ENCODE measurements at regions not wholly inside any gene's neighbourhood (a gene's known extent, or its start where the extent isn't known, plus 50 kb on each side); places are given as distances from the start of the nearest gene placed in this dataset.
"Not testable (repeated sequence)": the region's sequence is repeated elsewhere in the genome, so short reads cannot be mapped to it uniquely, and the experiment has no call there.

- Mint-ChIP-seq H3K9me3 (peaks cover 4% of the 10 kb centered on the region), H3K27me3 (peaks cover 15 to 30% of the 10 kb centered on the region in 2 donors), H3K27ac (no peak overlapping the region), H3K4me3 (no peak overlapping the region), H3K4me1 (ENCODE audit: low read depth in 2 of 2) (peaks cover 33 to 34% of the 10 kb centered on the region in 2 donors), H3K36me3 (peaks cover 14% of the 10 kb centered on the region)
- ATAC-seq (no peak), DNase-seq (ENCODE audit: low spot score) (no peak)
These were observed 135.0 kb downstream of the CEBPB start for GRCh38 chr20:50325651-50326050.

GRCh38 chr20:50327666-50328065 is 137.0 kb downstream of the CEBPB start:
- DNase-seq (ENCODE audit: low spot score): no peak
- no peak for ATAC-seq
- Mint-ChIP-seq H3K4me1 (ENCODE audit: low read depth in 2 of 2) (peaks cover 31 to 32% of the 10 kb centered on the region in 2 donors), H3K4me3 (no peak overlapping the region), H3K27me3 (peaks cover 12 to 22% of the 10 kb centered on the region in 2 donors), H3K36me3 (peaks cover 14% of the 10 kb centered on the region), H3K9me3 (peaks cover 4% of the 10 kb centered on the region), H3K27ac (peak overlapping the region; percentile 14 to 42)

- peak overlapping the region; percentile 14 to 42 for H3K27ac Mint-ChIP-seq
- H3K9me3 Mint-ChIP-seq: peaks cover 4% of the 10 kb centered on the region
- H3K27me3 Mint-ChIP-seq: peaks cover 17 to 19% of the 10 kb centered on the region in 2 donors
- peak; percentile 41 for DNase-seq (ENCODE audit: low spot score)
- no peak overlapping the region for H3K4me3 Mint-ChIP-seq
- ATAC-seq: no peak
- H3K36me3 Mint-ChIP-seq: peaks cover 14% of the 10 kb centered on the region
- H3K4me1 Mint-ChIP-seq (ENCODE audit: low read depth in 2 of 2): peaks cover 28 to 30% of the 10 kb centered on the region in 2 donors
These were observed 137.8 kb downstream of the CEBPB start for GRCh38 chr20:50328222-50328979.

GRCh38 chr20:50328996-50329898 is 138.6 kb downstream of the CEBPB start:
- Mint-ChIP-seq H3K4me3 (no peak overlapping the region), H3K4me1 (ENCODE audit: low read depth in 2 of 2) (peaks cover 25 to 30% of the 10 kb centered on the region in 2 donors), H3K36me3 (peaks cover 14% of the 10 kb centered on the region), H3K27me3 (peaks cover 17 to 19% of the 10 kb centered on the region in 2 donors), H3K27ac (peak overlapping the region; percentile 13 to 21), H3K9me3 (peaks cover 4% of the 10 kb centered on the region)
- ATAC-seq (no peak), DNase-seq (ENCODE audit: low spot score) (no peak)

GRCh38 chr20:50329981-50330503 is 139.4 kb downstream of the CEBPB start:
- peak overlapping the region in 1 of 2 donors; percentile 21 for H3K27ac Mint-ChIP-seq
- ATAC-seq (no peak), DNase-seq (ENCODE audit: low spot score) (no peak)
- peaks cover 20 to 32% of the 10 kb centered on the region in 2 donors for H3K4me1 Mint-ChIP-seq (ENCODE audit: low read depth in 2 of 2)
- H3K4me3 Mint-ChIP-seq: peak overlapping the region; percentile 23
- peaks cover 4% of the 10 kb centered on the region for H3K9me3 Mint-ChIP-seq
- peaks cover 14% of the 10 kb centered on the region for H3K36me3 Mint-ChIP-seq
- peaks cover 17 to 19% of the 10 kb centered on the region in 2 donors for H3K27me3 Mint-ChIP-seq

DNA sequence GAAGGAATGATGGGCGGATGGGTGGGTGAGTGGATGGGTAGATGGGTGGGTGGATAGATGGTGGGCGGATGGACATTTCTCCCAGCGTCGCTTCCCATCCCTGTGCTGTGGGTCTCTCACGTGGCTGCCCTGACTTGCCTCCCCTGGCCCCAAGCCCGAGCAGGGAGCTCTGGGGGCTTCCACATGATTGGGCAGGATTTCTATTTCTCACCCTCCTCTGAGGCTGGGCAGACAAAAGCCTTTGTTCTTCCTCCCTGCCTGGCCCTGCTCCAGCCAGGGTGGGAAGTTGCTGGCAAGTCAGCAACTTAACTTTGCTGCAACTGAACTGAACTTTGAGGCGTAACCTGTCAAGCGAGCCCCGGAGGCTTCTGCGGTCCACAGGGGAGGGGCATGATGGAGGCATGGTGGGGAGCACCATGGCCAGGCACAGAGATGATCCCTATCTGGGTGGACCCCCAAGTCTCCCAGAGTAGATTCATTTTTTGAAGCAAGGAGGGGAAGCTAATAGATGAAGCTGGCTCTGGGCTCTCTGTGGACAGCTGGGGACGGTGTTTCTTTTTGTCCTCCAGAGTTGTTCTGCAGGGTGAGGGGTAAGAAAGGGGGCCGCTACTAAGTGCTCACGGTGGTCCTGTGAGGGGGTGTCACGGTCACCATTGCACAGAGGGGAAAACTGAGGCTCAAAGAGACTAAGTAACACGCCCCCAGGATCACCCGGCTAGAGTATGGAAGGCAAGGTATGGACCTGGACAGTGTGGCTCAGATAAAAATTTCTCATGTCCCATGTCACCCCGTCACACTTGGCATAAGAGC is 140.1 kb downstream of the CEBPB start:
- no peak for ATAC-seq
- Mint-ChIP-seq H3K36me3 (peaks cover 11% of the 10 kb centered on the region), H3K27ac (peak overlapping the region; percentile 21 to 29), H3K4me1 (ENCODE audit: low read depth in 2 of 2) (peaks cover 26 to 32% of the 10 kb centered on the region in 2 donors), H3K4me3 (no peak overlapping the region), H3K9me3 (peaks cover 4% of the 10 kb centered on the region), H3K27me3 (peaks cover 15 to 19% of the 10 kb centered on the region in 2 donors)
- DNase-seq (ENCODE audit: low spot score): no peak

- ATAC-seq: no peak
- Mint-ChIP-seq H3K9me3 (peaks cover 4% of the 10 kb centered on the region), H3K27ac (peak overlapping the region in 1 of 2 donors; percentile 29), H3K4me1 (ENCODE audit: low read depth in 2 of 2) (peaks cover 35 to 38% of the 10 kb centered on the region in 2 donors), H3K4me3 (no peak overlapping the region), H3K27me3 (peaks cover 13 to 19% of the 10 kb centered on the region in 2 donors), H3K36me3 (peaks cover 12% of the 10 kb centered on the region)
- no peak for DNase-seq (ENCODE audit: low spot score)
These were observed 141.1 kb downstream of the CEBPB start for GRCh38 chr20:50331469-50332363.

DNA sequence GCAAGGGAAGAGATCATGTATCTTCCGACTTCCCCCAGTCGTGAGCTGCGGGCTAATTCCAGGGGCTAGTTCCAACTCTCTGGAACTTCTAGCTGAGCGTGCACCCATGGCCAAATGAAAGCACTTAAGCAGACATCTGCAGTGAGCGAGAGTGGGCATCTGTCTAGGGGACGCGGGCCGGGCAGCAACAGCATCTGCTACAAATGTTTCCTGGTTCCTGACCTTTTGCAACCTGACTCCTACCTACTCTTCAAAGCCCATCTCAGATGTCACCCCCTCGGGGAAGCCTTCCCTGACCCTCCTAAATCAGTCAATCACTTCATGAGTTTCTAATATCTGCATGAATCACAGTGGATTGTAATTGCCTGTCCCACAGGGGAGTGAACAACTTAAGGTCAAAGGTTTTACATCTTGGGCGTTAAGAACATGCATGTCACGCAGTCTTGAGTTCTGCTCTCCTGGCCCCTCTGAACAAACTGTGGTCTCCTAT is 141.9 kb downstream of the CEBPB start:
- Mint-ChIP-seq H3K27ac (peak overlapping the region in 1 of 2 donors; percentile 12), H3K36me3 (peaks cover 12% of the 10 kb centered on the region), H3K4me3 (no peak overlapping the region), H3K4me1 (ENCODE audit: low read depth in 2 of 2) (peaks cover 43% of the 10 kb centered on the region in 2 donors), H3K9me3 (peaks cover 4% of the 10 kb centered on the region), H3K27me3 (peaks cover 13 to 19% of the 10 kb centered on the region in 2 donors)
- DNase-seq (ENCODE audit: low spot score): no peak
- no peak for ATAC-seq

- DNase-seq (ENCODE audit: low spot score): no peak
- H3K27me3 Mint-ChIP-seq: peaks cover 12 to 13% of the 10 kb centered on the region in 2 donors
- peaks cover 44% of the 10 kb centered on the region in 2 donors for H3K4me1 Mint-ChIP-seq (ENCODE audit: low read depth in 2 of 2)
- no peak for ATAC-seq
- no peak overlapping the region for H3K4me3 Mint-ChIP-seq
- H3K36me3 Mint-ChIP-seq: peaks cover 6% of the 10 kb centered on the region
- peak overlapping the region; percentile 12 to 48 for H3K27ac Mint-ChIP-seq
- H3K9me3 Mint-ChIP-seq: no peaks in the 10 kb centered on the region
These were observed 142.6 kb downstream of the CEBPB start for GRCh38 chr20:50333131-50333670.

DNA sequence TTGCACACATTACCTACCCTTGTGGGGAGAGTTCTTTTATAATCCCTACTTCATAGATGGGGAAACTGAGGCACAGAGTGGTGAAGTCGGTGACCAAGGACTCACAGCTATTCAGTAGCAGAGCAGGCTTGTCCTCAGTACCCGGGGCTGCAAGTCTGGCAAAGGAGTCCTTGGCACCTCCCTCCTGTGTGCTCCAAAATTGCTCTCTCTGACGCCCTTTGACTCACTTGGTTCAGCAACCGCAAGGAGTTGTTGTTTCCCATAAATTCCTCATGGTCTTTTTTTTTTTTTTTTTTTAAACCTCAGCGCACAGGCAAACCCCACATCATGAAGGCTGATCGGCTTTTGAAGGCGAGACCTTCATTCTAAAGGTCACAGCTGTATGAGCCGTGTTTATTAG is 143.2 kb downstream of the CEBPB start:
- peaks cover 50% of the 10 kb centered on the region in 2 donors for H3K4me1 Mint-ChIP-seq (ENCODE audit: low read depth in 2 of 2)
- peak overlapping the region in 1 of 2 donors; percentile 48 for H3K27ac Mint-ChIP-seq
- no peaks in the 10 kb centered on the region for H3K9me3 Mint-ChIP-seq
- H3K36me3 Mint-ChIP-seq: peaks cover 5% of the 10 kb centered on the region
- H3K27me3 Mint-ChIP-seq: peaks cover 11 to 13% of the 10 kb centered on the region in 2 donors
- ATAC-seq: no peak
- DNase-seq (ENCODE audit: low spot score): no peak
- no peak overlapping the region for H3K4me3 Mint-ChIP-seq

- H3K36me3 Mint-ChIP-seq, H3K4me3 Mint-ChIP-seq: not testable (repeated sequence)
- H3K27ac Mint-ChIP-seq: peak overlapping the region in 1 of 2 donors; percentile 48
These were observed 143.9 kb downstream of the CEBPB start for GRCh38 chr20:50334512-50334911.

DNA sequence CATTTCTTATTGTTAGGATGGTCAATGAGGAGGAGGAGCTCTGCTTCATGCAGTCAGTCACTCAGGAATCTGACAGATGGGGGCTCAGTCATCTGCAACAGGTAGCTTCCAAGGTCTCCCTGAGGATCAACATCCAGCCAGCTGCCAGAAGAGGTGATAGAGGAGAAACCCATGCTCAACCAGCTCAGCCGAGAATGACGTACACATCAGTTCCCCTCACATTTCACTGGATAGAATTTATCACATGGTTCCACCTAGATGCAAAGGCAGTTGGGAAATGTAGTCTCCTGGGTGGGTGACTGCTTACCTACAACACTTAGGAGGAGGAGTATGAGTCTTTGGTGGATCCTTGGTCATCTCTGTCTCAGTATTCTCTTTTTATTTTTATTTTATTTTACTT is 144.5 kb downstream of the CEBPB start:
- Mint-ChIP-seq H3K9me3 (no peaks in the 10 kb centered on the region), H3K4me3 (peak overlapping the region; percentile 39), H3K27ac (peak overlapping the region in 1 of 2 donors; percentile 36), H3K27me3 (peaks cover 3 to 13% of the 10 kb centered on the region in 2 donors), H3K36me3 (peaks cover 5% of the 10 kb centered on the region), H3K4me1 (ENCODE audit: low read depth in 2 of 2) (peaks cover 56 to 57% of the 10 kb centered on the region in 2 donors)
- DNase-seq (ENCODE audit: low spot score): no peak
- ATAC-seq: no peak

More at GRCh38 chr20:50334512-50334911, 143.9 kb downstream of the CEBPB start:
- H3K4me1 Mint-ChIP-seq (ENCODE audit: low read depth in 2 of 2): peaks cover 56% of the 10 kb centered on the region in 2 donors
- H3K9me3 Mint-ChIP-seq; DNase-seq (ENCODE audit: low spot score); ATAC-seq: not testable (repeated sequence)
- H3K27me3 Mint-ChIP-seq: peaks cover 9 to 13% of the 10 kb centered on the region in 2 donors
